Activated naive CD8-positive, alpha-beta T cell treated with anti-CD3 and anti-CD28 coated beads, Interleukin-2, amount 10 ng/mL, durations not matched to agents 7 days and 5 days (primary cell): ENCODE measurements at regions not wholly inside any gene's neighbourhood (a gene's known extent, or its start where the extent isn't known, plus 50 kb on each side); places are given as distances from the start of the nearest gene placed in this dataset.

ENCODE experiments used
- ATAC-seq: fragments of 150-1000 bp; cut with Tn5 transposase; one replicate; pipeline ENCODE4 v1.10.0; 2021; ENCODE audit warnings: low read depth, moderate library complexity
- POLR2A ChIA-PET: fragments of 350-600 bp; sonication (Branson Sonifier 250); formaldehyde crosslinking; loops from one replicate; lab custom pipeline; 2021; ENCODE audit warnings: antibody characterized with exemption; lab: Charles Lee
- DNase-seq: peaks from one replicate; pipeline ENCODE4 v3.0.0; 2021
- H3K27ac Mint-ChIP-seq: one replicate; pipeline ENCODE4 v1.8.0; 2022; ENCODE audit warnings: mild to moderate bottlenecking, mixed read lengths
- H3K27me3 Mint-ChIP-seq: one replicate; pipeline ENCODE4 v1.8.0; 2022; ENCODE audit warnings: mild to moderate bottlenecking, moderate library complexity, mixed read lengths
- H3K36me3 Mint-ChIP-seq: one replicate; pipeline ENCODE4 v1.8.0; 2021; ENCODE audit warnings: mild to moderate bottlenecking, mixed read lengths
- H3K4me1 Mint-ChIP-seq: one replicate; pipeline ENCODE4 v1.8.0; 2021; ENCODE audit warnings: mixed read lengths
- H3K4me3 Mint-ChIP-seq: one replicate; pipeline ENCODE4 v1.8.0; 2022; ENCODE audit warnings: mild to moderate bottlenecking, moderate library complexity, mixed read lengths
- H3K9me3 Mint-ChIP-seq: one replicate; pipeline ENCODE4 v1.8.0; 2021; ENCODE audit warnings: mixed read lengths

GRCh38 chr7:88095-88926 is 104.1 kb upstream of the FAM20C start:
- Mint-ChIP-seq H3K4me3 (no peak overlapping the region), H3K27me3 (no peaks in the 10 kb centered on the region), H3K36me3 (no peaks in the 10 kb centered on the region), H3K27ac (no peak overlapping the region), H3K4me1 (peaks cover 10% of the 10 kb centered on the region), H3K9me3 (no peaks in the 10 kb centered on the region)
- no peak for ATAC-seq
- no peak for DNase-seq
- POLR2A ChIA-PET: no interaction called here

GRCh38 chr7:88927-89231 is 103.5 kb upstream of the FAM20C start:
- H3K9me3 Mint-ChIP-seq: no peaks in the 10 kb centered on the region
- no peaks in the 10 kb centered on the region for H3K36me3 Mint-ChIP-seq
- ATAC-seq: no peak
- no peaks in the 10 kb centered on the region for H3K27me3 Mint-ChIP-seq
- DNase-seq: no peak
- peak overlapping the region; percentile 5 for H3K4me3 Mint-ChIP-seq
- no peak overlapping the region for H3K27ac Mint-ChIP-seq
- POLR2A ChIA-PET: no interaction called here
- peaks cover 10% of the 10 kb centered on the region for H3K4me1 Mint-ChIP-seq

DNA sequence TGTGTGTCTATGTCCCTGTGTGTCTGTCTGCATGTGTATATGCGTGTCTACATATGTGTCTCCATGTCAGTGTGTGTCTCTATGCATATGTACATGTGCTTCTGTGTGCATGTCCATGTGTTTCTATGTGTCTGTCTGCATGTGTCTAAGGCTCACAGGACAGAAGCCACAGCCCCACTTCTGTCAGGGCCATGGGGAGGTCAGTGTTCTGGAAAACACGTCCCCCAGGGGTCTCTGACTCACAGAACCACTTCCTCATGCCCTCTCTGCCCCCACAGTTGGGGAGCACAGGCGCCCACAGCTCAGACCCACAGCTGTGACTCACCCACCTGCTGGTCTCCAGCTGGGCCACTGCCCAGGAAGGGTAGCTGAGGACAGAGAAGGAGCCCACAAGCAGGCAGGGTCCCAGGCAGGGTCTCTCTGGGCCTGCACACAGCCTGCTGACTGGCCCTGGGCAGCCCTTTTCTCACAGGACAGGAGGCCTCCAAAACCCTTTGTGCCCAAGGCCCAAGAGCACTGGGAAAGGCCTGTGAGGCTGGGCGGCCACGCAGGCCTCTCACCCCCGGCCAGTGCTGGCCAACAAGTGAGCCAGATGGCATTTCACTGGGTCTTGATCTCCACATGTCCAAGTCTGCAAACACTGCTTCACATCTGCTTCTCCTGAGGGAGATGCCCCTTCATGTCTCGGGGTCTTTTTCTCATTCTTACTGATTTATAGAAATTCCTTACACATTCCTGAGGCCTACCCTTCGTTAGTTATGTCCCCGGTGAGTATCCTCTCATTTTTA is 102.9 kb upstream of the FAM20C start:
- Mint-ChIP-seq H3K9me3 (no peaks in the 10 kb centered on the region), H3K36me3 (no peaks in the 10 kb centered on the region), H3K4me1 (peaks cover 10% of the 10 kb centered on the region), H3K27ac (no peak overlapping the region), H3K27me3 (no peaks in the 10 kb centered on the region), H3K4me3 (peak overlapping the region; percentile 5)
- ATAC-seq: peak; percentile 41
- DNase-seq: no peak
- POLR2A ChIA-PET: no interaction called here

DNA sequence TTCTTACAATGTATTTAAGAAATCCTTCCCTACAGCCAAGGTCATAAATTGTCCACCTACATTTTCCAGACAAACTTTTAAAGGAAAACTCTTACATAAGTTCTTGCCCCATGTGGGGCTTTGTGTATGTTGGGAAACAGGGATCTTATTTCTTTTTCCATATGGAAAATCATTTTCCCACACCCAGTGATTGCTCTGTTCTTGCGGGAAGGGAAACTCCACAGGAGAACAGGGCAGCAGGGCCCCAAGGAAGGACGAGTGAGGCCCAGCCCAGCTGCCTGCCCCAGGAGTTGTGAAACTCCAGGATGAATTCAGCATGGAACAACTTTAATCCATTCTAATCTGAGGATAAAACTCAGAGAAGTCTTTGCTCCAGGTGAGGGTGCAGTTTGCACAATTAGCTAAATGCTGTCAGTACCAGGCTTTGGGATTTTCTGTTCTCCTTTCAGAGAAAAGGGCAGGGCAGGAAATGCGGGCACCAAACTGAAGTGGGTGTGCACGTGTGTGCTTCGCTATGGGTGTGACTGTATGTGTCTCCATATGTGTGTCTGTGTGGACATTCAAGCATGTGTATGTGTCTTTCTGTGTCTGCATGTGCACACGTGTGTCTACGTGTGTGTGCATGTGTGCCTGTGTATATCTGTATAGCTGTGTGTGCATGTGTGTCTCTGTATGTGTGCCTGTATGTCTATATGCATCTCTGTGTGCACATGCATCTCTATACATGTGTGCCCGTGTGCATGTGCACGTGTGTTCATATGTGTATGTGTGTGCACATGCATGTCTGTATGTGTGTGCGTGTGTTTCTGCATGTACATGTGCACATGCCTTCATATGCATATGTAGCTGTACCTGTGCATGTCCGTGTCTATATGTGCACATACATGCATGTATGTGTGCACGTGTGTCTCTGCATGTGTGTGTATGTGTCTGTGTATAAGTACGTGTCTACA is 102.0 kb upstream of the FAM20C start:
- H3K4me3 Mint-ChIP-seq: no peak overlapping the region
- POLR2A ChIA-PET: no interaction called here
- DNase-seq (no peak), ATAC-seq (no peak)
- no peaks in the 10 kb centered on the region for H3K9me3 Mint-ChIP-seq
- no peaks in the 10 kb centered on the region for H3K36me3 Mint-ChIP-seq
- H3K27ac Mint-ChIP-seq: no peak overlapping the region
- no peaks in the 10 kb centered on the region for H3K27me3 Mint-ChIP-seq
- peaks cover 10% of the 10 kb centered on the region for H3K4me1 Mint-ChIP-seq

GRCh38 chr7:91396-92175 is 100.8 kb upstream of the FAM20C start:
- no peaks in the 10 kb centered on the region for H3K36me3 Mint-ChIP-seq
- POLR2A ChIA-PET: no interaction called here
- H3K4me3 Mint-ChIP-seq: no peak overlapping the region
- no peaks in the 10 kb centered on the region for H3K9me3 Mint-ChIP-seq
- no peak overlapping the region for H3K27ac Mint-ChIP-seq
- DNase-seq (no peak), ATAC-seq (no peak)
- H3K4me1 Mint-ChIP-seq: peaks cover 10% of the 10 kb centered on the region
- no peaks in the 10 kb centered on the region for H3K27me3 Mint-ChIP-seq

DNA sequence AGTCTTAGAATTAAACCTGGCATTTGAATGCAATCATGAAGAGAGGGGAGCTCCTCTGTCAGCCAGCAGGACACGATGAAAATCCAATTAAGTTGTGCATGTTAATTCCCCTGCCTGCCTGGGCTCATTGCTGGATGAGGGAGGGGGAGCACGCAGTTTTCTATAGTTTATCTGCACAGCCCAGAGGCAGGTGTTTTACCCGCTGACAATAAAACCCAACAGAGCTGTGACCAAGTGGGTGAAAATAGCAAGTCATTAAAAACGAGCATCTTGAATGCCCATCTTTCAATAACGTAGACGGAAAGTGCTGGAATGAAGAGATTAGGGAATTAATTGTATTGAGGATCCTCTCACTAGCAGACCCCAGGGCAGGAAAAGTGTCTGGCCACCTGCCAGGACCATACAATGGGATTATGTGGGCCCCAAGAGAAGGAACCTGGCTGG is 100.1 kb upstream of the FAM20C start:
- Mint-ChIP-seq H3K36me3 (no peaks in the 10 kb centered on the region), H3K27ac (no peak overlapping the region), H3K4me1 (peaks cover 10% of the 10 kb centered on the region), H3K9me3 (no peaks in the 10 kb centered on the region), H3K4me3 (no peak overlapping the region), H3K27me3 (no peaks in the 10 kb centered on the region)
- POLR2A ChIA-PET: no interaction called here
- ATAC-seq: no peak
- no peak for DNase-seq

GRCh38 chr7:92888-93672 is 99.3 kb upstream of the FAM20C start:
- Mint-ChIP-seq H3K27me3 (no peaks in the 10 kb centered on the region), H3K27ac (no peak overlapping the region), H3K4me1 (peaks cover 10% of the 10 kb centered on the region), H3K9me3 (no peaks in the 10 kb centered on the region), H3K36me3 (no peaks in the 10 kb centered on the region), H3K4me3 (no peak overlapping the region)
- DNase-seq: no peak
- ATAC-seq: no peak
- POLR2A ChIA-PET: no interaction called here

- POLR2A ChIA-PET: no interaction called here
- Mint-ChIP-seq H3K9me3 (no peaks in the 10 kb centered on the region), H3K27ac (no peak overlapping the region), H3K36me3 (no peaks in the 10 kb centered on the region), H3K4me1 (peaks cover 7% of the 10 kb centered on the region), H3K27me3 (peaks cover 1% of the 10 kb centered on the region), H3K4me3 (no peak overlapping the region)
- ATAC-seq: no peak
- DNase-seq: no peak
Observed at GRCh38 chr7:94251-94801, 98.0 kb upstream of the FAM20C start.

GRCh38 chr7:95180-95862 is 97.0 kb upstream of the FAM20C start:
- Mint-ChIP-seq H3K4me3 (no peak overlapping the region), H3K4me1 (peaks cover 7% of the 10 kb centered on the region), H3K36me3 (no peaks in the 10 kb centered on the region), H3K27me3 (peaks cover 6% of the 10 kb centered on the region), H3K9me3 (no peaks in the 10 kb centered on the region), H3K27ac (no peak overlapping the region)
- DNase-seq: no peak
- ATAC-seq: no peak
- POLR2A ChIA-PET: no interaction called here

DNA sequence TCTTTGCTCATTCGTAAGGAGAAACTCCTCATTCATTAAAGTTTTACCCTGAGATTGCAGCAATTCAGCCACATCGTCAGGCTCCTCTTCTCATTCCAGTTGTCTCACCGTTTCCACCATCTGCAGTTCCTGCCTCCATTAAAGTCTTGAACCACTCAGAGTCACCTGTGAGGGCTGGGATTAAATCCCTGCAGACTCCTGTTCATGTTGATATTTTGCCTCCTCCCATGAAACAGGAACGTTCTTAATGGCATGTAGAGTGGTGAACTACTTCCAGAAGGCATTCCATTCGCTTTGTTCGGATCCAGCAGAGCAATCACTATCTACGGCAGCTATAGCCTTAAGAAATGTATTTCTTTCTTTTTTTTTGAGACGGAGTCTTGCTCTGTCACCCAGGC is 96.5 kb upstream of the FAM20C start:
- Mint-ChIP-seq H3K27ac (no peak overlapping the region), H3K36me3 (no peaks in the 10 kb centered on the region), H3K4me1 (peaks cover 2% of the 10 kb centered on the region), H3K27me3 (peaks cover 6% of the 10 kb centered on the region), H3K9me3 (no peaks in the 10 kb centered on the region), H3K4me3 (no peak overlapping the region)
- DNase-seq (no peak), ATAC-seq (no peak)
- POLR2A ChIA-PET: no interaction called here

GRCh38 chr7:96861-97260 is 95.5 kb upstream of the FAM20C start:
- Mint-ChIP-seq H3K27ac (no peak overlapping the region), H3K9me3 (no peaks in the 10 kb centered on the region), H3K27me3 (peaks cover 6% of the 10 kb centered on the region), H3K36me3 (no peaks in the 10 kb centered on the region), H3K4me3 (no peak overlapping the region), H3K4me1 (no peaks in the 10 kb centered on the region)
- DNase-seq (no peak), ATAC-seq (no peak)
- POLR2A ChIA-PET: no interaction called here
